ENCODE measurements at regions not wholly inside any gene's neighbourhood (a gene's known extent, or its start where the extent isn't known, plus 50 kb on each side); places are given as distances from the start of the nearest gene placed in this dataset.

DNA sequence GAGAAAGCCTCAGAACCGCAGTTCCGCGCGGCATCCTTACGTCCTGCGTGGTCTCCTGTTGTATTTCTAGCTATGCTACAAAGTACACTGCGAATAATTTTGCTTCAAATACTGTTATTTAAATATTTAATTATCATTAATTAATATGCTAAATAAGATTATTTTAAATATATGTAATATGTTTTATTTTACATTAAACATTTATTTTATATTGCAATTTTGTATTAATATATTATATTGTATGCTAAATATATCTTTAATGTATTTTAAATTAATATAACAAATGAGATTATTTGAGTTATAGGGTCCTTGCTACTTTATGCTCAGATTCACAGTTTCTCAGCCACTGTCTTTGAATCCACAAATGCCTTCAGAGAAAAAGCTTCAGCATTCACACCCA lies 436.7 kb downstream of the BRD1 start:
- TF ChIP-seq, protein P1, sequence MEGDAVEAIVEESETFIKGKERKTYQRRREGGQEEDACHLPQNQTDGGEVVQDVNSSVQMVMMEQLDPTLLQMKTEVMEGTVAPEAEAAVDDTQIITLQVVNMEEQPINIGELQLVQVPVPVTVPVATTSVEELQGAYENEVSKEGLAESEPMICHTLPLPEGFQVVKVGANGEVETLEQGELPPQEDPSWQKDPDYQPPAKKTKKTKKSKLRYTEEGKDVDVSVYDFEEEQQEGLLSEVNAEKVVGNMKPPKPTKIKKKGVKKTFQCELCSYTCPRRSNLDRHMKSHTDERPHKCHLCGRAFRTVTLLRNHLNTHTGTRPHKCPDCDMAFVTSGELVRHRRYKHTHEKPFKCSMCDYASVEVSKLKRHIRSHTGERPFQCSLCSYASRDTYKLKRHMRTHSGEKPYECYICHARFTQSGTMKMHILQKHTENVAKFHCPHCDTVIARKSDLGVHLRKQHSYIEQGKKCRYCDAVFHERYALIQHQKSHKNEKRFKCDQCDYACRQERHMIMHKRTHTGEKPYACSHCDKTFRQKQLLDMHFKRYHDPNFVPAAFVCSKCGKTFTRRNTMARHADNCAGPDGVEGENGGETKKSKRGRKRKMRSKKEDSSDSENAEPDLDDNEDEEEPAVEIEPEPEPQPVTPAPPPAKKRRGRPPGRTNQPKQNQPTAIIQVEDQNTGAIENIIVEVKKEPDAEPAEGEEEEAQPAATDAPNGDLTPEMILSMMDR (IDR thresholded peaks at IDR 0.05; ENCODE audit: insufficient read depth, low read length, poor library complexity, severe bottlenecking): no peak
- no peak for TF ChIP-seq EZH2phosphoT487 (conservative IDR thresholded peaks at IDR 0.05; ENCODE audit: low read length)
